ENCODE measurements at regions not wholly inside any gene's neighbourhood (a gene's known extent, or its start where the extent isn't known, plus 50 kb on each side); places are given as distances from the start of the nearest gene placed in this dataset.

- DNase-seq (ENCODE audit: low read depth, low spot score), result no peak
Measured at GRCh38 chr14:101045511-101045910, 142.0 kb upstream of the RTL1 start.

DNA sequence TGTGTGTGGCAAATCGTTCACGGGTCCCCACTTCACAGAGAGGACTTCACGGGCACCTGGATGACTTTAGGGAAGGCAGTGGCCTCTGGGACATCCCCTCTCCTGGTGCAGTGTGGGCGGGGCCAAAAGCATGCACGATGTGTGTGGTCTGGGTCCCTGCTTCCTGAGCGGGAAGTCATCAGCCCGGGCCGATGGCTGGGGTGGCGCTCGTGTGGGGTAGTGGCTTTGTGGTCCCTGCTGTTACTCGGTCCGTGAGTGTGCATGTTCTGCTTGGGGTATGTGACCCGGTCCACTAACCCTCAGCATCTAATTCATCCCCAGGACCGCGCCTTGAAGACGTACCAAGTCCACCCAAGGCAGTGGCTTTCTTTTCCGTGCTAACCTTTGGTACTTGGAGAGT lies 142.5 kb upstream of the RTL1 start:
- DNase-seq (ENCODE audit: low read depth, low spot score), result no peak

- DNase-seq (ENCODE audit: low read depth, low spot score), result no peak
Measured at GRCh38 chr14:101047326-101047725, 143.8 kb upstream of the RTL1 start.

GRCh38 chr14:101048766-101049165 lies 145.2 kb upstream of the RTL1 start:
- no peak for DNase-seq (ENCODE audit: low read depth, low spot score)

DNA sequence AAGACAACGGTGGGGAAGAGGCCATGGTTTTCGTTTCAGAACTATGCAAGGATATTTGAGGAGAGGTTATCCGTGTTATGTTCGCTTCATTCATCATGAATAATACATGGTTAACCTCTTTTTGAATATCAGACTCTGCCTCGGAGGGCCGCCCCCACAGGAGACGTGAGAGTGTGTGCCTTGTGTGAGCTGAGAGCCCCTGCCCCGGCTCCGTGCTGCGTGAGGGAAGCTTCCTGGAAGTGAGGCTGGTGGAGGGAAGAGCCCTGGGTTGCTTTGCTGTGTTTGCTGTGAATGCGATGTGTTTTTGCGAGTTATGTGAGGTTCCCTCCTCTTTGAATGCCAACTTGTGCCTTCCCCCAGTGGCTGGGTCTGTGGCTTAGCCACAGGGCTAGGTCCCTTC lies 146.0 kb upstream of the RTL1 start:
- no peak for DNase-seq (ENCODE audit: low read depth, low spot score)

DNA sequence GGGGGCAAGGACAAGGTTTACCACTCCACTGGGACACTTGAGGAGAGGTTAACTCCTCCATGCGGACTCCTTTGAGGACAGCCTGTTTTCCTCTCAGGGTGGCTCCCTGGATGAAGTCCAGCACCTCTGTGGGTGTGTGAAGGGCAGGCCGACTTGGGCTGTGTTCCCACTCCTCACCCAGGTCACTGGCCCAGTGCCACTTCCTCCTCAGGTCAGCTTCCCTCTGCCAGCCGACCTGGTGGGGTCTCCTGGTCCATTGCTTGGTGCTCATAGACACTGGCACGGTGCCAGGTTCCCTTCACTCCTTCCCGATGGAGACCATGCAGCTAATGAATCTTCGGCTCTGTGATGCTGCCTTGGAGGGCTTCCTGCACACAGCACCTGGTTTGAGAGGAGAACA lies 146.4 kb upstream of the RTL1 start:
- DNase-seq (ENCODE audit: low read depth, low spot score), result no peak

GRCh38 chr14:101050901-101051490 lies 147.5 kb upstream of the RTL1 start:
- DNase-seq (ENCODE audit: low read depth, low spot score), result no peak

GRCh38 chr14:101054671-101055070 lies 151.1 kb upstream of the RTL1 start:
- no peak for DNase-seq (ENCODE audit: low read depth, low spot score)

- DNase-seq (ENCODE audit: low read depth, low spot score), result no peak
Measured at GRCh38 chr14:101055106-101055662, 151.7 kb upstream of the RTL1 start.

- no peak for DNase-seq (ENCODE audit: low read depth, low spot score)
Measured at GRCh38 chr14:101055776-101056374, 152.4 kb upstream of the RTL1 start.

GRCh38 chr14:101056446-101056845 lies 152.9 kb upstream of the RTL1 start:
- DNase-seq (ENCODE audit: low read depth, low spot score), result no peak

DNA sequence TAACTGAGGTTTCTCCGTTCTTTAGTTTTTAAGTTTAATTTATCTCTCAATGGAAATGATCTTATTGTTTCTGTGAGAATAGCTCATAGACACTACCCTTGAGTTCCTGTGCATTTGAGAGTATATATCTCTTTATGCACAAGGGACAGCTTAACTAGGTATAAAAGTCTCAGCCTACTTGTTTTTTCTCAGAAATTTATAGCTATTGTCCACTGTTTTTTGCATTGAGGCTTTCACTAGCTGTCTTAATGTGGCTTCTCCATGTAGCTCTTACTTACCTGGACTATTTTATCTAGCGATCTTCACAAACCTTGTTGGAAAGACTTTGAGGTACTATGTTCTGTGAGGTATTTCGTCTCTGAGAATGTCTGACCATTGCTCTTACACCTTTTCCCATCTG lies 153.9 kb upstream of the RTL1 start:
- DNase-seq (ENCODE audit: low read depth, low spot score), result no peak

GRCh38 chr14:101058571-101058970 lies 155.0 kb upstream of the RTL1 start:
- DNase-seq (ENCODE audit: low read depth, low spot score), result no peak

DNA sequence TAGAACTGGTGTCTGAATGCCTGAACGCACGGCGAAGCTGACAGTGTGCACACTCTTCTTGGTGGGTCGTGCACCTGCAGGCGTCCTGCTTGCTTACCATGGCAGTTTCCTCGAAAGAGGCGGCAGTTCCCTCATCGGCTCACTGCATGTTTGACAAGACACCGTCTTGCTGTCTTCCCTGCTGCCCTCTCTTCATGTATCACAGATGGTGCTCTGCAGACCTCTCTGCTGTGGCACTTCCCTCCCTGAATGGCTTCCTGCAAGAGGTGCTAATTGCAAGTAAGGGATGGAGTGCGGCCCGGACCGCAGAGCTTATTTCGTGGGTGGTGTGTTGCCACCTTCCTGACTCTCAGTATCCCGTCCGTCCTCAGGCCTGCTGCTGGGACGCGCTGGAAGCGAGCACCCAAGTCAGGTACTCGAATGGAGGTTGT lies 156.7 kb upstream of the RTL1 start:
- DNase-seq (ENCODE audit: low read depth, low spot score), result no peak

GRCh38 chr14:101061411-101062064 lies 158.0 kb upstream of the RTL1 start:
- no peak for DNase-seq (ENCODE audit: low read depth, low spot score)

DNA sequence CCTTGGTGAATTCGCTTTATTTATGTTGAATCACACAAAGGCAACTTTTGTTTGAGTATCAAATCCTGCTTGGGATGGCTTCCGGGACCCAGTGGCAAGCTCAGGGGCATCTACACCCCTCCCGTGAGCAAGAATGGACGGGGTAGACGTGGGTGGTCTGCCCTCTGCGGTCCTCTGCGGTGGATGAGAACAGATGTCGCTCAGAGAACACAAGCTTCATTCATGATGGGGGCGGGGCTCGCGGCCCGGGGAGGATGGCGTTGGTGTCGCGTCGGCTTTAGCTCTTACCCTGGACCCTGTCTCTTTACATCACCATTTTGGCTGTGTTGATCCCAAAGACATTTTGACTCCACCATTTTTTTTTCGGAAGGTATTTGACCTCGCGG lies 158.5 kb upstream of the RTL1 start:
- DNase-seq (ENCODE audit: low read depth, low spot score), result no peak

GRCh38 chr14:101062601-101063000 lies 159.1 kb upstream of the RTL1 start:
- DNase-seq (ENCODE audit: low read depth, low spot score), result no peak

DNA sequence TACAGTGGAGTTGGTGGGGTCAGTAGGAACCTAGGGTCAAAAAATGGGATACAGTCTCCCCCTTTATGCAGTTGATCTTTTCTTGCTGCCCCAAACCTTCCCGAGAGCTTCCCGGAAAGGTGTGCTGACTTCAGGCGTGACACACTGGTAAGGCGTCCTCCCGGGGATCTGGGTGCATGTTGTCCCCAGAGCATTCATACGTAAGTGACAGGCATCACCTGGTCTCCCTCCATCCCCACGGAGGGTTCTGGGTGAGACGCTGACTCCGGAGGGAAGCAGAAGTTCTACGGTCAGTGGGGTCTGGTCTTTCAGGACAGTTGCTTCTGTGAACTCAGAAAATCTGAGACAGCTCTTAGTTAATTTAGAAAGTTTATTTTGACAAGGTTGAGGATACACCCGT lies 159.6 kb upstream of the RTL1 start:
- no peak for DNase-seq (ENCODE audit: low read depth, low spot score)

DNA sequence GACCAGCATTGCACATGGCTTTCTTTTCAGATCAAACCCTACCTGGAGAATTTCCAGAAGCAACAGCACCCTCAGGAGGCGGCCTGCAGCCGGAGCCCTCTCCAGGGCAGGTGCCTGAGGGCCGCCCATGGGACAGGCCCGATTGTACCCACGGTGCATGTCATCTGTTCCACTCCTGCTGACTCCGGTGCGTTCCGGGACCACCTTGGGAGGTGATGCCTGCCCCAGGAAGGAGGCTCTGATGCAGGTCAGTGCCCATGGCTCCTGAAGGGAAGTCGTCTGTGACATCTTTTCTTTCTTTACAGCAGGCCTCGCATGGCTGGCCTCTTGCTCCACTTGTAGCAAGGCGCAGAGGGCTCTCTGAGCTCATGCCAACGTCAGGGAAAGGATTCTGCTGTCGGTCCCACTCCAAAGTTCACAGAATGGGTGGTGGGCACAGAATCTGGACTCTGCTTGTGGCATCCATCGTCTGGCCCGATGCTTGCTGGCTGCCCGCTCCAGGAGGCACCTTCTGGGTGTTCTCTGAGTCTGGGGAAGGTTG lies 160.7 kb upstream of the RTL1 start:
- no peak for DNase-seq (ENCODE audit: low read depth, low spot score)

DNA sequence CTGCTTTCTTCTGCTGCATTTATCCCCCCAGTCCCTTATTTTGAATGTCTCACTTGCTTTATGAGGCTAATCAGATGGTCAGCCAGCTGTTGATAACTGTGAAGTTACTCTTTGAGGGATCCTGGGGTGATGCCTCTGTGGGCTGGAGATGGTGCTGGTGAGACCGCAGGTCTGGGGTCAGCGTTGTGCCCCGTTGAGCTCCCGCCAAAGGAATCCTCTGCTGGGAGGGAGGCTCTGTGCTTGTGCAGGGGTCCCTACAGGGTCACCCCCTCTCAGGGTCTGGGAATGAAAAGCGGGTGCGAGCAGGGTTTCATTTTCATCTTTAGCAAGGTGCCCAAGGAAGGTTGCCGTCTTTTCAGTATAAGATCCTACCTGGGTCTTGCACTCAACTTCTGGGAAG lies 161.2 kb upstream of the RTL1 start:
- no peak for DNase-seq (ENCODE audit: low read depth, low spot score)

- no peak for DNase-seq (ENCODE audit: low read depth, low spot score)
Measured at GRCh38 chr14:101065246-101065645, 161.7 kb upstream of the RTL1 start.

Data from activated CD4-positive, CD25-positive, alpha-beta regulatory T cell treated with anti-CD3 and anti-CD28 coated beads, Interleukin-2, amount 50 U/mL, for 16 hours (primary cell).